HG02840 (cell line): ENCODE measurements at regions not wholly inside any gene's neighbourhood (a gene's known extent, or its start where the extent isn't known, plus 50 kb on each side); places are given as distances from the start of the nearest gene placed in this dataset.
"Not testable (repeated sequence)": the region's sequence is repeated elsewhere in the genome, so short reads cannot be mapped to it uniquely, and the experiment has no call there.

Experiments used
- ATAC-seq: cut with Tn5 transposase; IDR thresholded peaks from one replicate; pipeline ENCODE4 v1.9.1; 2021; ENCODE audit warnings: mild to moderate bottlenecking, moderate library complexity, moderate number of reproducible peaks; ENCODE audit not compliant: unreplicated experiment, low FRiP score

- ATAC-seq, result no peak
Measured at GRCh38 chr2:52054824-52055223, 1022.9 kb upstream of the NRXN1 start.

GRCh38 chr2:52036853-52037252, 1004.9 kb upstream of the NRXN1 start:
- ATAC-seq, result no peak

- no peak for ATAC-seq
Measured at GRCh38 chr2:52036024-52036423, 1004.1 kb upstream of the NRXN1 start.

- no peak for ATAC-seq
Measured at GRCh38 chr2:52035391-52035790, 1003.5 kb upstream of the NRXN1 start.

- no peak for ATAC-seq
Measured at GRCh38 chr2:52034706-52035105, 1002.8 kb upstream of the NRXN1 start.

GRCh38 chr2:52022006-52022405, 990.1 kb upstream of the NRXN1 start:
- no peak for ATAC-seq

- ATAC-seq, result no peak
Measured at GRCh38 chr2:52017646-52018235, 985.8 kb upstream of the NRXN1 start.

GRCh38 chr2:52006821-52007366, 975.0 kb upstream of the NRXN1 start:
- ATAC-seq, result not testable (repeated sequence)

- no peak for ATAC-seq
Measured at GRCh38 chr2:52000151-52000855, 968.4 kb upstream of the NRXN1 start.

- no peak for ATAC-seq
Measured at GRCh38 chr2:51998890-51999289, 967.0 kb upstream of the NRXN1 start.

- ATAC-seq, result no peak
Measured at GRCh38 chr2:51997571-51997970, 965.6 kb upstream of the NRXN1 start.

GRCh38 chr2:51995293-51995692, 963.4 kb upstream of the NRXN1 start:
- ATAC-seq, result no peak

- no peak for ATAC-seq
Measured at GRCh38 chr2:51994123-51994763, 962.3 kb upstream of the NRXN1 start.

- no peak for ATAC-seq
Measured at GRCh38 chr2:51990684-51991083, 958.8 kb upstream of the NRXN1 start.

- ATAC-seq, result no peak
Measured at GRCh38 chr2:51986101-51986500, 954.2 kb upstream of the NRXN1 start.

- ATAC-seq, result no peak
Measured at GRCh38 chr2:51981783-51982182, 949.9 kb upstream of the NRXN1 start.

GRCh38 chr2:51976623-51977022, 944.7 kb upstream of the NRXN1 start:
- no peak for ATAC-seq

GRCh38 chr2:51971136-51971535, 939.2 kb upstream of the NRXN1 start:
- ATAC-seq, result no peak

GRCh38 chr2:51969347-51969746, 937.4 kb upstream of the NRXN1 start:
- no peak for ATAC-seq

GRCh38 chr2:51960841-51961335, 929.0 kb upstream of the NRXN1 start:
- ATAC-seq, result no peak

- ATAC-seq, result no peak
Measured at GRCh38 chr2:51960281-51960680, 928.3 kb upstream of the NRXN1 start.
